ENCODE measurements at regions not wholly inside any gene's neighbourhood (a gene's known extent, or its start where the extent isn't known, plus 50 kb on each side); places are given as distances from the start of the nearest gene placed in this dataset.

DNA sequence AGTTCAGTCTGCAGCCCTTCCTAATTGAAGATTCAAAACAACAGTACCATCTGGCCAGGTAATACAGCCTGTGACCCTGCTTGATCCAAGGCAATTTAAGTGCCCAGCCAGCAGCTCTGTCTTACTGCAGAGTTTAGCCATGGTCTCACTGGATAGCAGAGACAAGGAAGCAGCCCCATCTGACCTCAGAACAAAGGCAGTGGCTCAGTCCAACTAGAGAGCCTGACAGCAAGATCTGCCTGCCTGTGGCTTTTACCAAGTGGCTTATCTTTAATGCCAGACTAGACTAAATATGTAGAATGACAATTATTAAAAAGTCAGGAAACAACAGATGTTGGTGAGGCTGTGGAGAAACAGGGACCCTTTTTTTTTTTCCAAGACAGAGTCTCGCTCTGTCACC, 293.4 kb downstream of the DTHD1 start:
- TF ChIP-seq, protein P1, sequence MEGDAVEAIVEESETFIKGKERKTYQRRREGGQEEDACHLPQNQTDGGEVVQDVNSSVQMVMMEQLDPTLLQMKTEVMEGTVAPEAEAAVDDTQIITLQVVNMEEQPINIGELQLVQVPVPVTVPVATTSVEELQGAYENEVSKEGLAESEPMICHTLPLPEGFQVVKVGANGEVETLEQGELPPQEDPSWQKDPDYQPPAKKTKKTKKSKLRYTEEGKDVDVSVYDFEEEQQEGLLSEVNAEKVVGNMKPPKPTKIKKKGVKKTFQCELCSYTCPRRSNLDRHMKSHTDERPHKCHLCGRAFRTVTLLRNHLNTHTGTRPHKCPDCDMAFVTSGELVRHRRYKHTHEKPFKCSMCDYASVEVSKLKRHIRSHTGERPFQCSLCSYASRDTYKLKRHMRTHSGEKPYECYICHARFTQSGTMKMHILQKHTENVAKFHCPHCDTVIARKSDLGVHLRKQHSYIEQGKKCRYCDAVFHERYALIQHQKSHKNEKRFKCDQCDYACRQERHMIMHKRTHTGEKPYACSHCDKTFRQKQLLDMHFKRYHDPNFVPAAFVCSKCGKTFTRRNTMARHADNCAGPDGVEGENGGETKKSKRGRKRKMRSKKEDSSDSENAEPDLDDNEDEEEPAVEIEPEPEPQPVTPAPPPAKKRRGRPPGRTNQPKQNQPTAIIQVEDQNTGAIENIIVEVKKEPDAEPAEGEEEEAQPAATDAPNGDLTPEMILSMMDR (IDR thresholded peaks at IDR 0.05), result no peak
- no peak for TF ChIP-seq POLR2A (IDR thresholded peaks at IDR 0.05)

Measured in sigmoid colon (tissue), 3 donors.